IMR-90 (cell line): ENCODE measurements at regions not wholly inside any gene's neighbourhood (a gene's known extent, or its start where the extent isn't known, plus 50 kb on each side); places are given as distances from the start of the nearest gene placed in this dataset.

ENCODE experiments used
- ATAC-seq: fragments of 200-7000 bp; cut with Tn5 transposase; 2 replicates; pipeline ENCODE4 v1.9.1; 2020; ENCODE audit warnings: low read depth, mild to moderate bottlenecking, moderate library complexity
- BruUV-seq: library from RNA; stranded (reverse); fragments of 400-500 nt; replicated peaks from 2 replicates; lab custom pipeline; 2021; lab: Mats Ljungman, UMichigan
- CTCF ChIA-PET: fragments of 300-600 bp; formaldehyde crosslinking; extraction: SDS; loops from one replicate; lab custom pipeline; 2021; ENCODE audit warnings: antibody characterized with exemption; lab: Yijun Ruan, JAX
- POLR2A ChIA-PET: fragments of 300-600 bp; sonication (Branson Sonifier 250); formaldehyde crosslinking; loops from one replicate; lab custom pipeline; 2022; ENCODE audit warnings: antibody characterized with exemption; ENCODE audit not compliant: unreplicated experiment; lab: Charles Lee
- DNase-seq: peaks from one replicate; pipeline ENCODE4 v3.0.0; 2013
- H2AFZ ChIP-seq: replicated peaks from 2 replicates; pipeline ENCODE3; 2013; ENCODE audit warnings: low read length, mild to moderate bottlenecking; ENCODE audit not compliant: poor library complexity
- H2AK5ac ChIP-seq: 2 replicates; pipeline ENCODE4 v1.6.1; 2013; ENCODE audit warnings: low read depth, low read length, inconsistent platforms
- H2AK9ac ChIP-seq: replicated peaks from 2 replicates; pipeline ENCODE3; 2013; ENCODE audit warnings: mild to moderate bottlenecking, low read depth, low read length, moderate library complexity; ENCODE audit not compliant: poor library complexity
- H2BK120ac ChIP-seq: 2 replicates; pipeline ENCODE4 v1.6.1; 2013; ENCODE audit warnings: low read depth, low read length, inconsistent platforms
- H2BK15ac ChIP-seq: 3 replicates; pipeline ENCODE4 v1.6.1; 2013; ENCODE audit warnings: low read depth, low read length, inconsistent platforms
- H2BK20ac ChIP-seq: 2 replicates; pipeline ENCODE4 v1.6.1; 2013; ENCODE audit warnings: low read depth, mild to moderate bottlenecking, inconsistent platforms, low read length, moderate library complexity
- H2BK5ac ChIP-seq: 2 replicates; pipeline ENCODE4 v1.6.1; 2013; ENCODE audit warnings: mild to moderate bottlenecking, low read depth, low read length, inconsistent platforms; ENCODE audit not compliant: poor library complexity, severe bottlenecking
- H3K14ac ChIP-seq: replicated peaks from 2 replicates; pipeline ENCODE4 v1.6.1; 2013; ENCODE audit warnings: low read depth, low read length, inconsistent platforms
- H3K18ac ChIP-seq: 2 replicates; pipeline ENCODE4 v1.6.1; 2013; ENCODE audit warnings: low read depth, low read length, control low read depth
- H3K23ac ChIP-seq: 2 replicates; pipeline ENCODE4 v1.6.1; 2013; ENCODE audit warnings: low read depth, low read length, inconsistent platforms
- H3K27ac ChIP-seq: 2 replicates; pipeline ENCODE4 v1.5.1; 2013; ENCODE audit warnings: mild to moderate bottlenecking, control low read depth, low read length; ENCODE audit not compliant: insufficient read depth
- H3K27me3 ChIP-seq: 2 replicates; pipeline ENCODE4 v1.6.1; 2013; ENCODE audit warnings: low read length; ENCODE audit not compliant: control insufficient read depth, insufficient read depth
- H3K36me3 ChIP-seq: 2 replicates; pipeline ENCODE4 v1.6.1; 2013; ENCODE audit warnings: low read length, mixed read lengths; ENCODE audit not compliant: control insufficient read depth, insufficient read depth
- H3K4ac ChIP-seq: 2 replicates; pipeline ENCODE4 v1.6.1; 2013; ENCODE audit warnings: low read depth, low read length, inconsistent platforms
- H3K4me1 ChIP-seq: 2 replicates; pipeline ENCODE4 v1.6.1; 2013; ENCODE audit warnings: low read length, mixed read lengths; ENCODE audit not compliant: control insufficient read depth, insufficient read depth
- H3K4me2 ChIP-seq: 2 replicates; pipeline ENCODE4 v1.6.1; 2013; ENCODE audit warnings: low read depth, mild to moderate bottlenecking, control low read depth, low read length, moderate library complexity
- H3K4me3 ChIP-seq: 2 replicates; pipeline ENCODE4 v1.5.1; 2013; ENCODE audit warnings: low read depth, mild to moderate bottlenecking, control low read depth, low read length, moderate library complexity; ENCODE audit not compliant: insufficient read depth
- H3K56ac ChIP-seq: 2 replicates; pipeline ENCODE4 v1.6.1; 2013; ENCODE audit warnings: low read length, inconsistent platforms; ENCODE audit not compliant: insufficient read depth; ENCODE audit errors: extremely low read depth
- H3K79me1 ChIP-seq, 2 experiments: 2 replicates each; pipeline ENCODE4 v1.6.1; 2013; ENCODE audit warnings: low read length in 2 of 2, inconsistent platforms in 1 of 2, low read depth in 1 of 2
- H3K9ac ChIP-seq: 2 replicates; pipeline ENCODE4 v1.6.1; 2013; ENCODE audit warnings: low read depth, low read length, control low read depth
- H3K9me1 ChIP-seq: 2 replicates; pipeline ENCODE4 v1.6.1; 2013; ENCODE audit warnings: low read length, inconsistent platforms; ENCODE audit not compliant: insufficient read depth
- H3K9me3 ChIP-seq: 2 replicates; pipeline ENCODE4 v1.6.1; 2013; ENCODE audit warnings: low read length; ENCODE audit not compliant: control insufficient read depth, insufficient read depth
- H4K20me1 ChIP-seq: 2 replicates; pipeline ENCODE4 v1.6.1; 2013; ENCODE audit warnings: low read length, inconsistent platforms; ENCODE audit not compliant: insufficient read depth
- H4K5ac ChIP-seq: 2 replicates; pipeline ENCODE4 v1.6.1; 2013; ENCODE audit warnings: mild to moderate bottlenecking, low read depth, low read length, control low read depth
- H4K8ac ChIP-seq, 2 experiments: 2 replicates each; pipeline ENCODE4 v1.6.1; 2013; ENCODE audit warnings: low read depth in 2 of 2, low read length in 2 of 2, control low read depth in 1 of 2, inconsistent platforms in 1 of 2
- H4K91ac ChIP-seq: 2 replicates; pipeline ENCODE4 v1.6.1; 2013; ENCODE audit warnings: low read depth, low read length, inconsistent platforms; ENCODE audit not compliant: insufficient read depth
- BHLHE40 ChIP-seq: fragments of 150-350 bp; IDR thresholded peaks from 2 replicates; pipeline ENCODE4 v1.6.1; 2016; ENCODE audit warnings: mild to moderate bottlenecking, low read depth, low read length
- MAFK ChIP-seq: IDR thresholded peaks from 2 replicates; pipeline ENCODE4 v1.6.1; 2012; ENCODE audit warnings: low read depth, low read length, improper control_type of control experiment
- NFE2L2 ChIP-seq: fragments of 150-350 bp; IDR thresholded peaks from 2 replicates; pipeline ENCODE4 v1.6.1; 2016; ENCODE audit warnings: low read depth, mild to moderate bottlenecking, low read length
- POLR2A ChIP-seq: IDR thresholded peaks from 2 replicates; pipeline ENCODE4 v1.6.1; 2012; ENCODE audit warnings: mild to moderate bottlenecking, low read depth, low read length
- RAD21 ChIP-seq: IDR thresholded peaks from 2 replicates; pipeline ENCODE4 v1.6.1; 2012; ENCODE audit warnings: low read length, improper control_type of control experiment
- RFX5 ChIP-seq: IDR thresholded peaks from 2 replicates; pipeline ENCODE4 v1.8.0; 2012; ENCODE audit warnings: low read depth, mild to moderate bottlenecking, low read length, moderate library complexity
- SMC3 ChIP-seq: fragments of 150-350 bp; IDR thresholded peaks from 2 replicates; pipeline ENCODE4 v1.6.1; 2016; ENCODE audit warnings: low read depth, mild to moderate bottlenecking, antibody characterized with exemption, low read length, moderate library complexity
- WGBS, 2 experiments: methylation state at CpG; one replicate each; pipeline versions ENCODE4 v1.1.5 to v1.1.7; 2013; ENCODE audit warnings: missing lambda C conversion rate in 2 of 2; ENCODE audit not compliant: insufficient read length in 1 of 2; ENCODE audit errors: extremely low coverage in 2 of 2; 5-methylcytosine and 5-hydroxymethylcytosine counted together
- dilution Hi-C: fragments of 300-500 bp; cut with HindIII; formaldehyde crosslinking; loops from one replicate; pipeline ENCODE4 v1.14.3; 2018; ENCODE audit warnings: low sequenced_read_pairs; ENCODE audit not compliant: unreplicated experiment
- in situ Hi-C: fragments of 300-500 bp; cut with MboI; formaldehyde crosslinking; loops from 3 replicates; pipeline ENCODE4 v1.14.3; 2019; ENCODE audit warnings: low sequenced_read_pairs, inconsistent platforms, mixed read lengths
- intact Hi-C: fragments of 100-400 bp; cut with micrococcal nuclease; formaldehyde crosslinking; loops from 2 replicates; pipeline ENCODE4 v1.10.0; 2022

- Histone ChIP-seq H2BK15ac (no peak overlapping the region), H3K4me2 (no peak overlapping the region), H3K4me3 (no peak overlapping the region), H3K36me3 (no peaks in the 10 kb centered on the region), H3K4ac (no peak overlapping the region), H3K9ac (no peak overlapping the region), H2AK9ac (no peak overlapping the region), H3K79me1 (no peaks in the 10 kb centered on the region), H2AFZ (no peak overlapping the region), H3K4me1 (no peaks in the 10 kb centered on the region), H3K56ac (no peak overlapping the region), H4K8ac (no peak overlapping the region), H3K9me1 (no peaks in the 10 kb centered on the region), H3K9me3 (no peaks in the 10 kb centered on the region), H2AK5ac (no peak overlapping the region), H2BK120ac (no peak overlapping the region), H4K5ac (no peak overlapping the region), H2BK5ac (no peak overlapping the region), H4K91ac (no peak overlapping the region), H3K23ac (no peak overlapping the region), H3K27me3 (no peaks in the 10 kb centered on the region), H3K14ac (no peak overlapping the region), H2BK20ac (no peak overlapping the region), H3K18ac (no peak overlapping the region), H3K27ac (no peak overlapping the region), H4K20me1 (no peaks in the 10 kb centered on the region)
- intact Hi-C loops, result no loop called here
- ATAC-seq (no peak), DNase-seq (no peak)
- BruUV-seq, result no TSS peak
- in situ Hi-C loops, result no loop called here
- no peak for TF ChIP-seq NFE2L2
- no peak for TF ChIP-seq BHLHE40
- no peak for TF ChIP-seq SMC3
- TF ChIP-seq RFX5, result no peak
- TF ChIP-seq POLR2A, result no peak
- TF ChIP-seq MAFK, result no peak
- TF ChIP-seq RAD21, result no peak
- CTCF ChIA-PET, result interaction anchor here (0.6 kb wide), 1 partner anchor 62 kb away, joined by 5 read pairs; no protein-coding TSS in a partner anchor
- dilution Hi-C loops, result no loop called here
- POLR2A ChIA-PET, result no interaction called here
- WGBS, 2 experiments, result no CpG with 5 or more reads among the region's 5 CpGs
Measured at GRCh38 chr2:41141146-41141791, 689.4 kb upstream of the SLC8A1 start.
